HepG2 (cell line): ENCODE measurements at regions not wholly inside any gene's neighbourhood (a gene's known extent, or its start where the extent isn't known, plus 50 kb on each side); places are given as distances from the start of the nearest gene placed in this dataset.

Experiments
- CHD2 ChIP-seq: IDR thresholded peaks from 2 replicates; pipeline ENCODE4 v1.6.1; 2011; ENCODE audit warnings: low read depth, low read length, improper control_type of control experiment
- ELF1 ChIP-seq: sonication (generic); formaldehyde crosslinking; IDR thresholded peaks from 2 replicates; pipeline ENCODE4 v1.4.0; 2020; ENCODE audit warnings: missing genetic modification reagents
- EZH2 ChIP-seq: conservative IDR thresholded peaks from 2 replicates; pipeline ENCODE4 v1.6.1; 2012; ENCODE audit warnings: mild to moderate bottlenecking, low read depth, low read length, moderate library complexity
- GLI4 ChIP-seq: sonication (generic); formaldehyde crosslinking; IDR thresholded peaks from 2 replicates; pipeline ENCODE4 v1.5.1; 2020; ENCODE audit warnings: missing genetic modification reagents, mild to moderate bottlenecking, moderate library complexity, borderline replicate concordance
- NCOR1 ChIP-seq: fragments of 200-600 bp; sonication (generic); IDR thresholded peaks from 2 replicates; pipeline ENCODE4 v1.7.0; 2017; ENCODE audit warnings: antibody characterized with exemption, low read length, borderline replicate concordance
- NFIC ChIP-seq: IDR thresholded peaks from 2 replicates; pipeline ENCODE4 v1.6.1; 2012; ENCODE audit warnings: mild to moderate bottlenecking, low read length, inconsistent platforms
- SAP130 ChIP-seq: IDR thresholded peaks from 2 replicates; pipeline ENCODE4 v1.6.1; 2016; ENCODE audit warnings: low read depth
- SOX13 ChIP-seq, 3 experiments: fragments of 450-650 bp in 1 of 3; sonication (generic) in 1 of 3; formaldehyde crosslinking in 1 of 3; IDR thresholded peaks in 2 of 3; conservative IDR thresholded peaks in 1 of 3; 2 replicates each; pipeline versions ENCODE4 v1.5.0 to v1.6.1; 2016 to 2020; ENCODE audit warnings: antibody characterized with exemption in 1 of 3, mild to moderate bottlenecking in 1 of 3, missing compliant biosample characterization in 1 of 3, missing genetic modification reagents in 1 of 3, moderate library complexity in 1 of 3
- TBL1XR1 ChIP-seq: fragments of 150-350 bp; IDR thresholded peaks from 2 replicates; pipeline ENCODE4 v1.6.1; 2014; ENCODE audit warnings: borderline replicate concordance, low read length; ENCODE audit not compliant: partially characterized antibody
- TBP ChIP-seq: sonication (generic); formaldehyde crosslinking; IDR thresholded peaks from 2 replicates; pipeline ENCODE4 v1.5.0; 2020; ENCODE audit warnings: missing genetic modification reagents
- TSC22D2 ChIP-seq: sonication (generic); formaldehyde crosslinking; IDR thresholded peaks from 2 replicates; pipeline ENCODE4 v1.5.1; 2020; ENCODE audit warnings: missing genetic modification reagents, mild to moderate bottlenecking, borderline replicate concordance
- ZEB1 ChIP-seq: IDR thresholded peaks from 2 replicates; pipeline ENCODE4 v1.6.1; 2012; ENCODE audit warnings: mild to moderate bottlenecking, low read depth, inconsistent platforms; ENCODE audit not compliant: insufficient replicate concordance
- ZMYM4 ChIP-seq: sonication (generic); formaldehyde crosslinking; IDR thresholded peaks from 2 replicates; pipeline ENCODE4 v1.8.1; 2023; ENCODE audit warnings: mild to moderate bottlenecking, missing genetic modification reagents
- ZNF274 ChIP-seq: sonication (generic); formaldehyde crosslinking; IDR thresholded peaks from 2 replicates; pipeline ENCODE4 v1.5.1; 2020; ENCODE audit warnings: mild to moderate bottlenecking, missing genetic modification reagents
- ZNF296 ChIP-seq: sonication (generic); formaldehyde crosslinking; conservative IDR thresholded peaks from 2 replicates; pipeline ENCODE4 v1.5.0; 2020; ENCODE audit warnings: mild to moderate bottlenecking, missing genetic modification reagents
- ZNF337 ChIP-seq: sonication (generic); formaldehyde crosslinking; IDR thresholded peaks from 2 replicates; pipeline ENCODE4 v1.5.1; 2020; ENCODE audit warnings: missing genetic modification reagents, low read depth, mild to moderate bottlenecking, borderline replicate concordance
- ZNF446 ChIP-seq: sonication (generic); formaldehyde crosslinking; IDR thresholded peaks from 2 replicates; pipeline ENCODE4 v1.5.0; 2020; ENCODE audit warnings: mild to moderate bottlenecking, missing genetic modification reagents
- ZNF468 ChIP-seq: sonication (generic); formaldehyde crosslinking; IDR thresholded peaks from 2 replicates; pipeline ENCODE4 v1.8.0; 2022; ENCODE audit warnings: mild to moderate bottlenecking, moderate library complexity, missing genetic modification reagents
- ZSCAN9 ChIP-seq: IDR thresholded peaks from 2 replicates; pipeline ENCODE4 v1.6.1; 2016; ENCODE audit warnings: borderline replicate concordance
- TF ChIP-seq, protein P1 (sequence below): sonication (generic); formaldehyde crosslinking; IDR thresholded peaks from 2 replicates; pipeline ENCODE4 v1.4.0; 2020; ENCODE audit warnings: missing genetic modification reagents, borderline replicate concordance
- TF ChIP-seq, protein P2 (sequence below): fragments of 450-650 bp; IDR thresholded peaks from 2 replicates; pipeline ENCODE4 v1.6.1; 2017; ENCODE audit warnings: mild to moderate bottlenecking
- TF ChIP-seq, protein P3 (sequence below): sonication (generic); formaldehyde crosslinking; IDR thresholded peaks from 2 replicates; pipeline ENCODE4 v1.4.0; 2020; ENCODE audit warnings: mild to moderate bottlenecking, missing genetic modification reagents
- TF ChIP-seq, protein P4 (sequence below): IDR thresholded peaks from 2 replicates; pipeline ENCODE4 v1.6.1; 2016; ENCODE audit warnings: low read depth, borderline replicate concordance

DNA sequence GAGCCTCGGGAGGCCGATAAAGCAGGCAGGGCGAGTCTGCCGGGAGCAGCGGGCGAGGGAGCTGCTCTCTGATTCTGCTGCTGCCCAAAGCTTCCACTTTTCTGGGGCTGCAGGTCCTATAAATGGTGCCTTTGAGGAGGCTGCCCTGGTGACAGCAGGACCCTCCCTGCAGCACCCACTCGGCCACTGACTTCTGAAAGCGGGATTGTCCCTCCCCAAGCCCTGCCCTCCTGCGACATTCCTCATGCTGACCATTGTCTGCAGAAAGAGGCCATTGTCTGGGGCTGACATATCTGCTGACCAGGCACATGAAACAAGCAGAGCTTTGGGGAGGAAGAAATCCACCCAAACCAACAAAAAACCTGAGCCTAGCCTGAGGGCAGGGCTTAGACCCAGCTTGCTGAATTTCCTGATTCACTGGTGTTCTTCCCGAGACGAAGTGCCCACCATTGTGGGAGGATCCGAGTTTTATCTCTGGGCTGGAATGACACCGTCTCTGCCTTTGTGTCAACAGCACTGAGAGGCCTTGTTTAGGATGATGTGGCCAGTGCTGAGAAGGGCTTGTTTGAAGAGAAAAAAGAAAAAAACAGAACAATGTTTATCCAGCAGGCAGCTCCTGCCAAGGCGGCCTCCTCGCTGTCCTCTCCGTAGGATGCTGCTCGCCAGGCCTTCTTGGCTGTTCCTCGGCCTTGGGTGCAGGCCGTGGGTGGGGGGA, 129.7 kb downstream of the MYCN start (continued):
- TF ChIP-seq, protein P1, sequence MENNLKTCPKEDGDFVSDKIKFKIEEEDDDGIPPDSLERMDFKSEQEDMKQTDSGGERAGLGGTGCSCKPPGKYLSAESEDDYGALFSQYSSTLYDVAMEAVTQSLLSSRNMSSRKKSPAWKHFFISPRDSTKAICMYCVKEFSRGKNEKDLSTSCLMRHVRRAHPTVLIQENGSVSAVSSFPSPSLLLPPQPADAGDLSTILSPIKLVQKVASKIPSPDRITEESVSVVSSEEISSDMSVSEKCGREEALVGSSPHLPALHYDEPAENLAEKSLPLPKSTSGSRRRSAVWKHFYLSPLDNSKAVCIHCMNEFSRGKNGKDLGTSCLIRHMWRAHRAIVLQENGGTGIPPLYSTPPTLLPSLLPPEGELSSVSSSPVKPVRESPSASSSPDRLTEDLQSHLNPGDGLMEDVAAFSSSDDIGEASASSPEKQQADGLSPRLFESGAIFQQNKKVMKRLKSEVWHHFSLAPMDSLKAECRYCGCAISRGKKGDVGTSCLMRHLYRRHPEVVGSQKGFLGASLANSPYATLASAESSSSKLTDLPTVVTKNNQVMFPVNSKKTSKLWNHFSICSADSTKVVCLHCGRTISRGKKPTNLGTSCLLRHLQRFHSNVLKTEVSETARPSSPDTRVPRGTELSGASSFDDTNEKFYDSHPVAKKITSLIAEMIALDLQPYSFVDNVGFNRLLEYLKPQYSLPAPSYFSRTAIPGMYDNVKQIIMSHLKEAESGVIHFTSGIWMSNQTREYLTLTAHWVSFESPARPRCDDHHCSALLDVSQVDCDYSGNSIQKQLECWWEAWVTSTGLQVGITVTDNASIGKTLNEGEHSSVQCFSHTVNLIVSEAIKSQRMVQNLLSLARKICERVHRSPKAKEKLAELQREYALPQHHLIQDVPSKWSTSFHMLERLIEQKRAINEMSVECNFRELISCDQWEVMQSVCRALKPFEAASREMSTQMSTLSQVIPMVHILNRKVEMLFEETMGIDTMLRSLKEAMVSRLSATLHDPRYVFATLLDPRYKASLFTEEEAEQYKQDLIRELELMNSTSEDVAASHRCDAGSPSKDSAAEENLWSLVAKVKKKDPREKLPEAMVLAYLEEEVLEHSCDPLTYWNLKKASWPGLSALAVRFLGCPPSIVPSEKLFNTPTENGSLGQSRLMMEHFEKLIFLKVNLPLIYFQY (CRISPR knock-in tag): no peak; the same call in 1 of the 2 replicates
- peak; percentile 20 for TF ChIP-seq SAP130
- TF ChIP-seq ZEB1: peak; percentile 17
- TF ChIP-seq ZNF337 (CRISPR knock-in tag): no peak
- TF ChIP-seq, protein P2, sequence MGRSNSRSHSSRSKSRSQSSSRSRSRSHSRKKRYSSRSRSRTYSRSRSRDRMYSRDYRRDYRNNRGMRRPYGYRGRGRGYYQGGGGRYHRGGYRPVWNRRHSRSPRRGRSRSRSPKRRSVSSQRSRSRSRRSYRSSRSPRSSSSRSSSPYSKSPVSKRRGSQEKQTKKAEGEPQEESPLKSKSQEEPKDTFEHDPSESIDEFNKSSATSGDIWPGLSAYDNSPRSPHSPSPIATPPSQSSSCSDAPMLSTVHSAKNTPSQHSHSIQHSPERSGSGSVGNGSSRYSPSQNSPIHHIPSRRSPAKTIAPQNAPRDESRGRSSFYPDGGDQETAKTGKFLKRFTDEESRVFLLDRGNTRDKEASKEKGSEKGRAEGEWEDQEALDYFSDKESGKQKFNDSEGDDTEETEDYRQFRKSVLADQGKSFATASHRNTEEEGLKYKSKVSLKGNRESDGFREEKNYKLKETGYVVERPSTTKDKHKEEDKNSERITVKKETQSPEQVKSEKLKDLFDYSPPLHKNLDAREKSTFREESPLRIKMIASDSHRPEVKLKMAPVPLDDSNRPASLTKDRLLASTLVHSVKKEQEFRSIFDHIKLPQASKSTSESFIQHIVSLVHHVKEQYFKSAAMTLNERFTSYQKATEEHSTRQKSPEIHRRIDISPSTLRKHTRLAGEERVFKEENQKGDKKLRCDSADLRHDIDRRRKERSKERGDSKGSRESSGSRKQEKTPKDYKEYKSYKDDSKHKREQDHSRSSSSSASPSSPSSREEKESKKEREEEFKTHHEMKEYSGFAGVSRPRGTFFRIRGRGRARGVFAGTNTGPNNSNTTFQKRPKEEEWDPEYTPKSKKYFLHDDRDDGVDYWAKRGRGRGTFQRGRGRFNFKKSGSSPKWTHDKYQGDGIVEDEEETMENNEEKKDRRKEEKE: no peak
- no peak for TF ChIP-seq EZH2
- no peak for TF ChIP-seq GLI4 (CRISPR knock-in tag)
- no peak for TF ChIP-seq TBL1XR1
- no peak for TF ChIP-seq ZNF468 (CRISPR knock-in tag)
- TF ChIP-seq ZMYM4 (CRISPR knock-in tag): peak; percentile 12; the same call in 1 of the 2 replicates
- peak; percentile 68 for TF ChIP-seq SOX13 (IDR thresholded peaks at IDR 0.05)
- peak in 1 of 2 experiments; percentile 93; a peak in 2 of 4 replicates for TF ChIP-seq SOX13 (CRISPR knock-in tag; conservative IDR thresholded peaks at IDR 0.05 in 1 of 2, IDR thresholded peaks at IDR 0.05 in 1 of 2)
- TF ChIP-seq ZNF296 (CRISPR knock-in tag): no peak; the same call in 1 of the 2 replicates
- TF ChIP-seq, protein P3, sequence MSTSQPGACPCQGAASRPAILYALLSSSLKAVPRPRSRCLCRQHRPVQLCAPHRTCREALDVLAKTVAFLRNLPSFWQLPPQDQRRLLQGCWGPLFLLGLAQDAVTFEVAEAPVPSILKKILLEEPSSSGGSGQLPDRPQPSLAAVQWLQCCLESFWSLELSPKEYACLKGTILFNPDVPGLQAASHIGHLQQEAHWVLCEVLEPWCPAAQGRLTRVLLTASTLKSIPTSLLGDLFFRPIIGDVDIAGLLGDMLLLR (CRISPR knock-in tag): no peak
- TF ChIP-seq CHD2: no peak
- TF ChIP-seq NCOR1: peak; percentile 12; the same call in 1 of the 2 replicates
- TF ChIP-seq TSC22D2 (CRISPR knock-in tag): no peak
- no peak for TF ChIP-seq ZNF446
- TF ChIP-seq NFIC: no peak
- no peak for TF ChIP-seq ZSCAN9 (CRISPR knock-in tag)
- TF ChIP-seq, protein P4, sequence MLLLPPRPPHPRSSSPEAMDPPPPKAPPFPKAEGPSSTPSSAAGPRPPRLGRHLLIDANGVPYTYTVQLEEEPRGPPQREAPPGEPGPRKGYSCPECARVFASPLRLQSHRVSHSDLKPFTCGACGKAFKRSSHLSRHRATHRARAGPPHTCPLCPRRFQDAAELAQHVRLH (CRISPR knock-in tag): no peak
- no peak for TF ChIP-seq ZNF274 (CRISPR knock-in tag)
- peak; percentile 22; the same call in 1 of the 2 replicates for TF ChIP-seq ELF1 (CRISPR knock-in tag)
- no peak for TF ChIP-seq TBP (CRISPR knock-in tag)
